AG04450 (cell line): ENCODE measurements at regions not wholly inside any gene's neighbourhood (a gene's known extent, or its start where the extent isn't known, plus 50 kb on each side); places are given as distances from the start of the nearest gene placed in this dataset.
A peak's percentile ranks its signal among the peaks of the same experiment; 100 is the strongest.
"Not testable (repeated sequence)": the region's sequence is repeated elsewhere in the genome, so short reads cannot be mapped to it uniquely, and the experiment has no call there.

Source experiments
- CTCF ChIA-PET: fragments of 300-600, 350-600 bp; formaldehyde crosslinking; extraction: SDS; loops from one replicate; lab custom pipeline; 2022; ENCODE audit warnings: antibody characterized with exemption, inconsistent platforms; lab: Charles Lee
- POLR2A ChIA-PET: fragments of 350-600 bp; formaldehyde crosslinking; extraction: SDS; loops from one replicate; lab custom pipeline; 2021; ENCODE audit warnings: antibody characterized with exemption, inconsistent platforms; lab: Yijun Ruan, JAX
- DNase-seq: peaks from one replicate; pipeline ENCODE4 v3.0.0-alpha.2; 2011; ENCODE audit warnings: low read depth, low spot score
- H3K27ac ChIP-seq: one replicate; pipeline ENCODE4 v1.5.1; 2012; ENCODE audit warnings: low read depth, low read length, control low read depth
- H3K27me3 ChIP-seq: one replicate; pipeline ENCODE4 v1.6.0; 2012; ENCODE audit warnings: low read length; ENCODE audit not compliant: control insufficient read depth, insufficient read depth
- H3K4me3 ChIP-seq: 2 replicates; pipeline ENCODE4 v1.5.1; 2011; ENCODE audit warnings: mild to moderate bottlenecking, low read depth, low read length, control low read depth
- H3K9me3 ChIP-seq: 2 replicates; pipeline ENCODE4 v1.5.1; 2012; ENCODE audit warnings: low read length; ENCODE audit not compliant: control insufficient read depth, insufficient read depth
- CTCF ChIP-seq: IDR thresholded peaks from 2 replicates; pipeline ENCODE4 v1.5.1; 2011; ENCODE audit warnings: low read depth, low read length, control low read depth, inconsistent platforms

- Histone ChIP-seq H3K27ac (no peak overlapping the region), H3K9me3 (peaks cover 6% of the 10 kb centered on the region), H3K27me3 (no peaks in the 10 kb centered on the region), H3K4me3 (no peak overlapping the region)
- DNase-seq, result no peak
- POLR2A ChIA-PET, result no interaction called here
- TF ChIP-seq CTCF, result no peak
- CTCF ChIA-PET, result no interaction called here
These were observed 183.2 kb upstream of the MAP3K1 start for GRCh38 chr5:56632199-56632598.

- H3K4me3 ChIP-seq, result no peak overlapping the region
- peaks cover 6% of the 10 kb centered on the region for H3K9me3 ChIP-seq
These were observed 183.6 kb upstream of the MAP3K1 start for GRCh38 chr5:56631719-56632118.

GRCh38 chr5:56628616-56629015, 186.7 kb upstream of the MAP3K1 start:
- H3K9me3 ChIP-seq, H3K27ac ChIP-seq, H3K27me3 ChIP-seq, CTCF ChIA-PET, H3K4me3 ChIP-seq, DNase-seq, POLR2A ChIA-PET: not testable (repeated sequence)

More at GRCh38 chr5:56631719-56632118, 183.6 kb upstream of the MAP3K1 start:
- ChIA-PET POLR2A (no interaction called here), CTCF (no interaction called here)
- H3K27ac ChIP-seq, result no peak overlapping the region
- no peak for TF ChIP-seq CTCF
- no peaks in the 10 kb centered on the region for H3K27me3 ChIP-seq
- DNase-seq, result no peak

- Histone ChIP-seq H3K9me3 (peaks cover 6% of the 10 kb centered on the region), H3K27me3 (no peaks in the 10 kb centered on the region), H3K27ac (no peak overlapping the region), H3K4me3 (no peak overlapping the region)
- ChIA-PET POLR2A (no interaction called here), CTCF (no interaction called here)
- DNase-seq, result peak; percentile 78
- no peak for TF ChIP-seq CTCF
These were observed 189.8 kb upstream of the MAP3K1 start for GRCh38 chr5:56625541-56625940.

- ChIA-PET CTCF (no interaction called here), POLR2A (no interaction called here)
- no peak for TF ChIP-seq CTCF
- H3K27me3 ChIP-seq, result no peaks in the 10 kb centered on the region
- no peak for DNase-seq
- H3K27ac ChIP-seq, result no peak overlapping the region
- peaks cover 6% of the 10 kb centered on the region for H3K9me3 ChIP-seq
- no peak overlapping the region for H3K4me3 ChIP-seq
These were observed 190.6 kb upstream of the MAP3K1 start for GRCh38 chr5:56624751-56625150.

GRCh38 chr5:56622141-56622540, 193.2 kb upstream of the MAP3K1 start:
- no peak overlapping the region for H3K27ac ChIP-seq
- no peaks in the 10 kb centered on the region for H3K27me3 ChIP-seq
- H3K9me3 ChIP-seq, result peaks cover 16% of the 10 kb centered on the region
- ChIA-PET CTCF (no interaction called here), POLR2A (no interaction called here)
- no peak for DNase-seq
- no peak for TF ChIP-seq CTCF
- no peak overlapping the region for H3K4me3 ChIP-seq
